Endothelial cell (in vitro differentiated cells): ENCODE measurements at regions not wholly inside any gene's neighbourhood (a gene's known extent, or its start where the extent isn't known, plus 50 kb on each side); places are given as distances from the start of the nearest gene placed in this dataset.

Experiments used
- DNase-seq: peaks from one replicate; pipeline ENCODE4 v3.0.0; 2021; ENCODE audit warnings: low spot score
- H3K27ac Mint-ChIP-seq: one replicate; pipeline ENCODE4 v1.8.0; 2021; ENCODE audit warnings: mixed read lengths, inconsistent platforms; ENCODE audit not compliant: unreplicated experiment
- H3K27me3 Mint-ChIP-seq: one replicate; pipeline ENCODE4 v1.8.0; 2021; ENCODE audit warnings: mild to moderate bottlenecking, moderate library complexity, mixed read lengths, inconsistent platforms; ENCODE audit not compliant: unreplicated experiment
- H3K36me3 Mint-ChIP-seq: one replicate; pipeline ENCODE4 v1.8.0; 2021; ENCODE audit warnings: mild to moderate bottlenecking, low read depth, mixed read lengths, inconsistent platforms; ENCODE audit not compliant: unreplicated experiment
- H3K4me1 Mint-ChIP-seq: one replicate; pipeline ENCODE4 v1.8.0; 2021; ENCODE audit warnings: mild to moderate bottlenecking, mixed read lengths, inconsistent platforms; ENCODE audit not compliant: unreplicated experiment
- H3K4me3 Mint-ChIP-seq: one replicate; pipeline ENCODE4 v1.8.0; 2021; ENCODE audit warnings: mild to moderate bottlenecking, mixed read lengths, inconsistent platforms; ENCODE audit not compliant: unreplicated experiment
- H3K9me3 Mint-ChIP-seq: one replicate; pipeline ENCODE4 v1.8.0; 2021; ENCODE audit warnings: mixed read lengths, inconsistent platforms; ENCODE audit not compliant: unreplicated experiment
- CTCF ChIP-seq: fragments of 200-600 bp; sonication (generic); IDR thresholded peaks from one replicate; pipeline ENCODE4 v1.5.0; 2021; ENCODE audit warnings: antibody characterized with exemption; ENCODE audit not compliant: unreplicated experiment

- Mint-ChIP-seq H3K27me3 (no peaks in the 10 kb centered on the region), H3K9me3 (no peaks in the 10 kb centered on the region), H3K36me3 (no peaks in the 10 kb centered on the region), H3K27ac (no peak overlapping the region), H3K4me3 (no peak overlapping the region), H3K4me1 (no peaks in the 10 kb centered on the region)
- TF ChIP-seq CTCF, result peak; percentile 29
- DNase-seq, result no peak
Observed at GRCh38 chr13:70792121-70792520, 683.9 kb upstream of the KLHL1 start.

- no peaks in the 10 kb centered on the region for H3K4me1 Mint-ChIP-seq
- no peaks in the 10 kb centered on the region for H3K9me3 Mint-ChIP-seq
- DNase-seq, result no peak
- no peak overlapping the region for H3K4me3 Mint-ChIP-seq
- no peaks in the 10 kb centered on the region for H3K27me3 Mint-ChIP-seq
- H3K27ac Mint-ChIP-seq, result no peak overlapping the region
- no peak for TF ChIP-seq CTCF
- H3K36me3 Mint-ChIP-seq, result no peaks in the 10 kb centered on the region
Observed at GRCh38 chr13:70789751-70790150, 681.5 kb upstream of the KLHL1 start.

- H3K4me1 Mint-ChIP-seq, result no peaks in the 10 kb centered on the region
- no peaks in the 10 kb centered on the region for H3K9me3 Mint-ChIP-seq
Observed at GRCh38 chr13:70788074-70788473, 679.8 kb upstream of the KLHL1 start.

GRCh38 chr13:70784207-70784989 lies 676.1 kb upstream of the KLHL1 start:
- H3K9me3 Mint-ChIP-seq, result no peaks in the 10 kb centered on the region
- no peak for TF ChIP-seq CTCF
- DNase-seq, result no peak
- H3K4me3 Mint-ChIP-seq, result no peak overlapping the region
- no peaks in the 10 kb centered on the region for H3K27me3 Mint-ChIP-seq
- no peaks in the 10 kb centered on the region for H3K4me1 Mint-ChIP-seq
- no peak overlapping the region for H3K27ac Mint-ChIP-seq
- no peaks in the 10 kb centered on the region for H3K36me3 Mint-ChIP-seq

More at GRCh38 chr13:70788074-70788473, 679.8 kb upstream of the KLHL1 start:
- DNase-seq, result no peak
- H3K27me3 Mint-ChIP-seq, result no peaks in the 10 kb centered on the region
- TF ChIP-seq CTCF, result no peak
- no peak overlapping the region for H3K27ac Mint-ChIP-seq
- no peaks in the 10 kb centered on the region for H3K36me3 Mint-ChIP-seq
- H3K4me3 Mint-ChIP-seq, result no peak overlapping the region

GRCh38 chr13:70769817-70770216 lies 661.6 kb upstream of the KLHL1 start:
- Mint-ChIP-seq H3K36me3 (no peaks in the 10 kb centered on the region), H3K27ac (no peak overlapping the region), H3K4me1 (peaks cover 11% of the 10 kb centered on the region), H3K9me3 (no peaks in the 10 kb centered on the region), H3K27me3 (no peaks in the 10 kb centered on the region), H3K4me3 (no peak overlapping the region)
- no peak for TF ChIP-seq CTCF
- DNase-seq, result no peak
